Transverse colon (tissue), 4 donors: ENCODE measurements at regions not wholly inside any gene's neighbourhood (a gene's known extent, or its start where the extent isn't known, plus 50 kb on each side); places are given as distances from the start of the nearest gene placed in this dataset.

ENCODE experiments used
- DNase-seq: peaks from one replicate; pipeline ENCODE4 v3.0.0-alpha.2; 2019
- H3K27ac ChIP-seq, 4 donors: fragments of 200-600 bp; sonication (generic); 2 replicates each; pipeline ENCODE4 v1.5.1; 2016 to 2018; ENCODE audit warnings: inconsistent platforms in 4 of 4
- H3K27me3 ChIP-seq: fragments of 200-600 bp; sonication (generic); 2 replicates; pipeline ENCODE4 v1.5.1; 2017; ENCODE audit warnings: inconsistent platforms
- H3K36me3 ChIP-seq, 4 donors: fragments of 200-600 bp; sonication (generic); 2 replicates each; pipeline ENCODE4 v1.5.1; 2017 to 2019; ENCODE audit warnings: inconsistent platforms in 4 of 4
- H3K4me1 ChIP-seq, 4 donors: fragments of 200-600 bp; sonication (generic); 2 replicates each; pipeline ENCODE4 v1.5.1; 2017 to 2020; ENCODE audit warnings: inconsistent platforms in 4 of 4
- H3K4me3 ChIP-seq, 4 donors: fragments of 200-600 bp; sonication (generic); 1 replicate in 1 of 4; 2 replicates in 3 of 4; pipeline versions ENCODE4 v1.5.1 to v1.6.1; 2017 to 2019; ENCODE audit warnings: inconsistent platforms in 4 of 4
- H3K9me3 ChIP-seq, 2 donors: fragments of 200-600 bp; sonication (generic); 2 replicates each; pipeline ENCODE4 v1.5.1; 2017 to 2019; ENCODE audit warnings: inconsistent platforms in 2 of 2
- CTCF ChIP-seq, 5 experiments: fragments of 200-600 bp in 3 of 5; fragments of 450-650 bp in 2 of 5; sonication (generic) in 3 of 5; IDR thresholded peaks; 1 replicate in 2 of 5; 2 replicates in 3 of 5; pipeline ENCODE4 v1.5.1; 2016 to 2017; ENCODE audit warnings: antibody characterized with exemption in 5 of 5, inconsistent platforms in 3 of 5, mild to moderate bottlenecking in 2 of 5, moderate library complexity in 1 of 5
- EP300 ChIP-seq: sonication (generic); formaldehyde crosslinking; IDR thresholded peaks from one replicate; pipeline ENCODE4 v1.6.1; 2017; ENCODE audit warnings: antibody characterized with exemption, low read depth
- POLR2A ChIP-seq: fragments of 450-650 bp; IDR thresholded peaks from one replicate; pipeline ENCODE4 v1.6.1; 2016; ENCODE audit warnings: antibody characterized with exemption, mild to moderate bottlenecking, moderate library complexity
- POLR2AphosphoS5 ChIP-seq, 3 donors: sonication (generic); formaldehyde crosslinking; IDR thresholded peaks; one replicate each; pipeline ENCODE4 v1.6.1; 2016; ENCODE audit warnings: antibody characterized with exemption in 3 of 3
- WGBS, 2 donors: methylation state at CpG; one replicate each; pipeline ENCODE4 v1.1.5; 2018; ENCODE audit warnings: low coverage in 1 of 2; 5-methylcytosine and 5-hydroxymethylcytosine counted together
- in situ Hi-C, 4 donors: fragments of 200-750 bp; cut with MboI; loops; one replicate each; pipeline versions ENCODE4 v1.15.0 to v1.15.1; 2017; ENCODE audit warnings: low sequenced_read_pairs in 3 of 4, low pct_ligation_motif_present in 1 of 4, low pct_unique_long_range_greater_than_20kb in 1 of 4
- intact Hi-C: fragments of 100-400 bp; cut with DNase I; formaldehyde crosslinking; loops from one replicate; pipeline ENCODE4 v1.15.1; 2023; ENCODE audit warnings: low total_unique reads

- Histone ChIP-seq H3K4me1 (no peaks in the 10 kb centered on the region), H3K27ac (no peak overlapping the region), H3K27me3 (no peaks in the 10 kb centered on the region), H3K4me3 (no peak overlapping the region), H3K9me3 (no peaks in the 10 kb centered on the region), H3K36me3 (no peaks in the 10 kb centered on the region)
- WGBS, 2 donors = 17 to 39% methylated on average over 1 to 4 of the region's 4 CpGs
- no peak for TF ChIP-seq CTCF (IDR thresholded peaks at IDR 0.05)
- TF ChIP-seq POLR2AphosphoS5 (IDR thresholded peaks at IDR 0.05) = no peak
- TF ChIP-seq POLR2A = no peak
- no peak for TF ChIP-seq EP300
- intact Hi-C loops (no loop called here), in situ Hi-C loops (no loop called here)
- no peak for DNase-seq
Measured at GRCh38 chr12:69170293-69170692, 69.1 kb upstream of the CPSF6 start.

GRCh38 chr12:69171881-69172280 lies 67.5 kb upstream of the CPSF6 start:
- WGBS, 2 donors = 86 to 98% methylated on average over 6 of the region's 6 CpGs
- intact Hi-C loops = no loop called here

GRCh38 chr12:69172491-69172890 lies 66.9 kb upstream of the CPSF6 start:
- intact Hi-C loops = no loop called here
- Histone ChIP-seq H3K4me3 (no peak overlapping the region), H3K36me3 (no peaks in the 10 kb centered on the region), H3K4me1 (no peaks in the 10 kb centered on the region), H3K27ac (no peak overlapping the region), H3K9me3 (no peaks in the 10 kb centered on the region), H3K27me3 (no peaks in the 10 kb centered on the region)
- no peak for DNase-seq
- 50 to 54% methylated on average over 1 of the region's 1 CpG for WGBS, 2 donors
- TF ChIP-seq EP300 (no peak), CTCF (IDR thresholded peaks at IDR 0.05) (no peak), POLR2A (no peak), POLR2AphosphoS5 (IDR thresholded peaks at IDR 0.05) (no peak)
- in situ Hi-C loops = no loop called here

More at GRCh38 chr12:69171881-69172280, 67.5 kb upstream of the CPSF6 start:
- Histone ChIP-seq H3K4me3 (no peak overlapping the region), H3K36me3 (no peaks in the 10 kb centered on the region), H3K4me1 (no peaks in the 10 kb centered on the region), H3K9me3 (no peaks in the 10 kb centered on the region), H3K27ac (no peak overlapping the region), H3K27me3 (no peaks in the 10 kb centered on the region)
- DNase-seq = no peak
- TF ChIP-seq CTCF (IDR thresholded peaks at IDR 0.05) (no peak), EP300 (no peak), POLR2AphosphoS5 (IDR thresholded peaks at IDR 0.05) (no peak), POLR2A (no peak)
- in situ Hi-C loops = no loop called here

DNA sequence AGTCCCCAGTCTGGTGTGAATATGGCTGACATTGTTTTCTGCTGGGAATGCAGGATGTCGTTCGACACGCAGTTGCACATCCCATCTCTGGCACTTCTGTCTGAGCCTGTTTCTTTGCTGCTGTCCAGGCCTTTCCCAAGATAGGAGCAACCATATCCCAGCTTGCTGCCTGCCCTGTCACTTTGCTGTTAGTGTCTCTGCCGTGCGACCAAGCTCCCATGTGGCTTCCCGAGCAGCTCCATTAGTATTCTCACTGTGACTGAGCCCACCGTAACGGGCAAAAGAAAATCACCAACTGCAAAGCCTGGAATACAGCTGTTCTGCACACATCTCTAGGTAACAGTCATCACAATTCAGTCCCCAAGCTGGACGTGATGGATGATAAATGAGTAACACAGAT lies 66.0 kb upstream of the CPSF6 start:
- in situ Hi-C loops = no loop called here
- Histone ChIP-seq H3K27ac (no peak overlapping the region), H3K27me3 (no peaks in the 10 kb centered on the region), H3K9me3 (no peaks in the 10 kb centered on the region), H3K36me3 (no peaks in the 10 kb centered on the region), H3K4me3 (no peak overlapping the region), H3K4me1 (no peaks in the 10 kb centered on the region)
- intact Hi-C loops = no loop called here
- WGBS, 2 donors = 81% methylated on average over 9 of the region's 9 CpGs; no CpG with 5 or more reads in 1 of the 2 donors
- DNase-seq = no peak
- TF ChIP-seq POLR2A = no peak
- no peak for TF ChIP-seq CTCF (IDR thresholded peaks at IDR 0.05)
- TF ChIP-seq POLR2AphosphoS5 (IDR thresholded peaks at IDR 0.05) = no peak
